HG03108 (cell line): ENCODE measurements at regions not wholly inside any gene's neighbourhood (a gene's known extent, or its start where the extent isn't known, plus 50 kb on each side); places are given as distances from the start of the nearest gene placed in this dataset.
"Not testable (repeated sequence)": the region's sequence is repeated elsewhere in the genome, so short reads cannot be mapped to it uniquely, and the experiment has no call there.

Experiments used
- ATAC-seq: cut with Tn5 transposase; IDR thresholded peaks from one replicate; pipeline ENCODE4 v1.9.1; 2021; ENCODE audit warnings: moderate library complexity; ENCODE audit not compliant: unreplicated experiment

DNA sequence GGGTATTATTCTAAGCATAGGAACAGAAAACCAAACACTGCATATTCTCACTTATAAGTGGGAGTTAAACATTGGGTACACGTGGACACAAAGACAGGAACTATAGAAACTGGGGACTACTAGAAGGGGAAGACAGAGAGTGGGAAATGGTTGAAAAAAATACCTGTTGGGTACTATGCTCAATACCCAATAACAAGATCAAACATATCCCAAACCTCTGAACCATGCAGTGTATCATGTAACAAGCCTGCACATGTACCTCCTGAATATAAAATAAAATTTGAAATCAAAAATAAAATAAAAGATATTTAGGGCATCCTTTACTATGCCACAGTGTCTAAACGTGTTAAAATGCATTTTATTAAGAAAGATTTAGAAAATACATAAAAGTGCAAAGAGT is 221.0 kb upstream of the TFPI start:
- ATAC-seq, result no peak

GRCh38 chr2:187775651-187776050 is 221.4 kb upstream of the TFPI start:
- ATAC-seq, result no peak

DNA sequence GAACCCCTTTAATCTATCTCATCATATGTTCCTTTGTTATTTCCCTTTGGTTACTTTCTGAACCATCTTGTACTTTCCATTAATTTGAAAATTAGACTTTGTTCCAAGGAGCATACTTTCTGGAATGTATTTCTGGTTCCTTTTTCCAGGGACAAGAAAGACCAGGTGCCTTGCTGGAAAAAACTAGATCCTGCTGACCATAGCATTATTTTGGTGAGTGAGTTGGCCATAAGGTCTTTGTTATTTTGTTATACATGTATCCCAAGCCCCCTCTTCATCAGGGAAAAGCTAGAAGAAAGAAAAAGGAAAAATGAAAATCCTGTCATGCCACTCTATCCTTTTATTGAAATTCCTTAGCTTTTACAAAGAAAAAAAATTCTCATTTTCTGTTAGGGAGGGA is 228.1 kb upstream of the TFPI start:
- ATAC-seq, result no peak

DNA sequence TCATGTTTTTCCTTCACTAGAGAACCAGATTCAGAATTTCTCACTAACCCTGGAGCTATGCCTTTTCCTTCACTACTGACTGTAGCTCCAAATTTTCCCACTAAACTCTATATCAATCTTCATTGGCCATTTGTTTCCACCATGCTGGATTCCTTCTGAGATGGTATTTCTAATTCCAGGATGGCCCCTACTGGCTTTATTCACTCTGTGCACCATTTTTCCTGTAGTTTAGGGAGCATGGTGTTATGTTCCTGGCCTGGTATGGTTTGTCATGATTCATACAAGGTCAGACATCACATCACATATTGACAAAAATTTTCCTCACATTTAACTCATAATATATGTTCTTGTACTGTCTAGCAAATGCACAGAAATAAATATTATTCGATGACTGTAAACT is 229.2 kb upstream of the TFPI start:
- no peak for ATAC-seq

DNA sequence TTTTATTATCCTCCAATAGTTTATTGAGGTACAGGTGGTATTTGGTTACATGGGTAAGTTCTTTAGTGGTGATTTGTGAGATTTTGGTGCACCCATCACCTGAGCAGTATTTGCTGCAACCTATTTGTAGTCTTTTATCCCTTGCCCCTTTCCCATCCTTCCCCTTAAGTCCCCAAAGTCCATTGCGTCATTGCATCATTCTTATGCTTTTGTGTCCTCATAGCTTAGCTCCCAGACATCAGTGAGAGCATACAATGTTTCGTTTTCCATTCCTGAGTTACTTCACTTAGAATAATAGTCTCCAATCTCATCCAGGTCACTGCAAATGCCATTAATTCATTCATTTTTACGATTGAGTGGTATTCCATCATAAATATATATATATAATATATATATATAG is 229.9 kb upstream of the TFPI start:
- not testable (repeated sequence) for ATAC-seq

DNA sequence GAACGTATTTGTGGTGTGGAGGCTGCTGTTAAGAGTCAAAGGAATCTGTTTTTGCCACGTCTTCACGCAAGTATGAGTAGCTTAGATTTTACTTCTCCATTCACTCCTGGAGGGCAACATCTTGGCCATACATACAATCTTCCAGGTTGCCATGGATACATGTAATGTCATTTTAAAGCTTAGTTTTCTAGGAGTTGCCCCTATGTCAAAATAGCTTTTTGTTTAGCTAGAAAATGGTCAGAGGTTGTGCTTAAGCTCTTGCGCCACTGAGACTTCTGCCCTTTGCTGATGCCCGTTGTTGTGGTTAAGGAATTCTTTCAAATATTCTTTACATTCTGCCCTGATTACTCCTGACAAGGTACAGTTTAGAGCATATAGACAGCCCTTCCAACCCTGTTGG is 245.4 kb upstream of the TFPI start:
- no peak for ATAC-seq

DNA sequence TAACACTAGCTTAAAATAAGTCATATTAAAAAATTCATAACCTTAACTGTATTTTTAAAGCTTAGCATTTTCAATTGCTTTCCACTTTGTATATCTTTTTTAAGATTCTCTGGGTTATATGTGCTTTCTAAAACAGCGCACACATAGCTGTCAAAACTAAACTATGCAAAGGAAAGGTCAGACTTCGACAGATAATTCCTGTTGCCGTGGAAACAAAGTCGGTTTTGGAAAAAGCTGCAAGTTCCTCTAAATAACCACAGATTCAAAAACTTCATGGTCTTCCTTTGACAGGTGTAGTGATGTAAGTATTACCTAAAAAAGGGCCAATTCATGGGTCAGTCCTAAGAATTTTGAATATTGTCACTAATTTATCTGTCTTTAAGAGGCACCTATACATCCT is 249.6 kb upstream of the TFPI start:
- ATAC-seq, result no peak

GRCh38 chr2:187815113-187815512 is 260.9 kb upstream of the TFPI start:
- ATAC-seq, result no peak

DNA sequence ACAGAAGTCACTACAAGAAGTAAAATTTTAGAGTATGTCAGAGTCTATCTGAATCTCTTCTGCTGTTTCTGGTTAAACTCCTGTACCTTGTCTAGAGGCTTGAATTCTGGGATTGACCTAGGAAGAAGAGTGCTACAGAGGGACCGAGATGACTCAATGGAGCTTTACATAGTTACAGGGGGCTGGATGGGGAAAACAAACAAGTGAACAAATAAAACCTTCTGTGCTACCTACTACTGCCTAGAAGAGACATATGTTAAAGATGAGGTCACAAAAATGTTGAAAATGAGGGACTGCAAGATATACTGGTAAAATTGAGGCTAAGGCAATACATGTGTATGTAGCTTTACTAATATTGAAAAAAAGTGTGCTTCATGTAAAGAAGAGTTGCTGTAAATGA is 265.4 kb upstream of the TFPI start:
- no peak for ATAC-seq

DNA sequence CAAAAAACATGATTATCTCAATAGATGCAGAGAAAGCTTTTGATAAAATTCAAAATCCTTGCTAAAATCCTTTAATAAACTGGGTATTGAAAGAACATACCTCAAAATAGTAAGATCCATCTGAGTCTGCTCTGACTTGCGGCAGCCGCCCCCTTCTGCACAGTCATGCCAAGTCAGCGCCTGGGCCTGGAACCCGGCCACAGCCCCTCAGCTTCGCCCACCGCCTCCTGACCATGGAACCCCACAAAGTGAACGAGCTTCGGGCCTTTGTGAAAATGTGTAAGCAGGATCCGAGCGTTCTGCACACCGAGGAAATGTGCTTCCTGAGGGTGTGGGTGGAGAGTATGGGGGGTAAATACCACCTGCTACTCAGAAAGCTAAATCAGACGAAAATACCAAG is 270.9 kb upstream of the TFPI start:
- ATAC-seq, result no peak

DNA sequence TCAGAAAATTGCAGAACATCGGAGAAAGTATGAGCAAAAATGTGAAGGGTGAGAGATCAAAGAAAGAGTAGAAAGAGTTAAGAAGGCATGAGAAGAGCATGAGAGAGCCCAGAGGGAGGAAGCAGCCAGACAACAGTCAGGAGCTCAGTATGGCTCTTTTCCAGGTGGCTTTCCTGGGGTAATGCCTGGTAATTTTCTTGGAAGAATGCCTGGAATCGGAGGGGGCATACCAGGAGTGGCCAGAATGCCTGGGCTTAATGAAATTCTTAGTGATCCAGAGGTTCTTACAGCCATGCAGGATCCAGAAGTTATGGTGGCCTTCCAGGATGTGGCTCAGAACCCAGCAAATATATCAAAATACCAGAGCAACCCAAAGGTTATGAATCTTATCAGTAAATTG is 271.8 kb upstream of the TFPI start:
- ATAC-seq, result no peak

DNA sequence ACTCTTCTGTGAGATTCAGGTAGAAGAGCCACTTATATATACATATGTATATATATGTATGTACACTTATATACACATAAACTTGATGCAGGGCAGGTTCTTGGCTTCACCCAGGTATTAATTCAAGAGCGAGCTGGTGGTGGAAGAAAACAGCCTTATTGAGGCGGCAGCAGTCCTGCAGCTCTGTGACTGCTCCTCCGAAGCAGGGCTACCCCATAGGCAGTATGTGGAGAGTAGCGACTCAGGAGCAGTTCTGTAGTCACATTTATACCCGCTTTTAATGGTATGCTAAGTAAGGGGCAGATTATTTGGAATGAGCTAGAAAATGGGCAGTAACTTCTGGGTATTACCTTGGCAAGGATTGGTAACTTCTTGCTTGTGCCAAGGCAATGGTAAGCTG is 280.6 kb upstream of the TFPI start:
- ATAC-seq, result no peak

GRCh38 chr2:187838690-187839089 is 284.5 kb upstream of the TFPI start:
- no peak for ATAC-seq

GRCh38 chr2:187842315-187842714 is 288.1 kb upstream of the TFPI start:
- ATAC-seq, result no peak

DNA sequence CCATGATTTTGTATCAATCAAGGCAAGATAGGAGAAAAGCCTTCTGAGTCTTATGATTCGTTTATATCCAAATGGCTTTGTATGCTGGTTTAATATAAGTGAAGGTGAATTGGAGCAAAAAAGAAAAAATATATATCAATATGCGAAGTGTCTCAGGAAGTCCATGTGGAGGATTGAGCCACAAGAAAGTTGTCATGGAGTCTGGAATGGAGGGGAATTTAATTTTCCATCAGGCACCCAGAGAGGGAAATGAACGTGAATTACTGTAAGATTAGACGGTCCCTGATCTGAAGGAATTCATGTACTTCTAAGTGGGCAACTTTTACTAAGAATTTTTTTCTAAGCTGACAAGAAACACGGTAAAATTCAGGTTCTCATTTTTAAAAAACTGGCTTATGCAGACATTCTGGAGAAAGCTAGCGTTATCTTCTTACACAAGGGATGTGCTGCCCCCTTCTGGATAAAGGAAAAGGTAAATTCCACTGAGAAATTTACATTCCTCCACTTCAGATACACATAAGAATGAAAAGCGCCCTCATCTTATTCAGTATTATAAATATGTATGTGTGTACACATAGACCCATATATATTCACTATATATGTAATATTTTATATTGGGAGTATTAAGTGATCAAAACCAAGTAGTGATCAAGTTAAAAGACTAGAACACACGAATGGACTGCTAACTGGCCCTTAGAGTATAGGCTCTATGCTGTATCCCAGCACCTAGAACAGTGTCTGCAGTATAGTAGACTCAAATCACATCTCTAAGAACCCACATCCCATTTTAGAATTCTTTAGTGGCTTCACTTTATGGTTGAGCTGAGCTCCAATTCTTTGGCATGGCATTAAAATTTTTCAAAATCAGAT is 289.0 kb upstream of the TFPI start:
- no peak for ATAC-seq

GRCh38 chr2:187847245-187848208 is 293.3 kb upstream of the TFPI start:
- ATAC-seq, result no peak

DNA sequence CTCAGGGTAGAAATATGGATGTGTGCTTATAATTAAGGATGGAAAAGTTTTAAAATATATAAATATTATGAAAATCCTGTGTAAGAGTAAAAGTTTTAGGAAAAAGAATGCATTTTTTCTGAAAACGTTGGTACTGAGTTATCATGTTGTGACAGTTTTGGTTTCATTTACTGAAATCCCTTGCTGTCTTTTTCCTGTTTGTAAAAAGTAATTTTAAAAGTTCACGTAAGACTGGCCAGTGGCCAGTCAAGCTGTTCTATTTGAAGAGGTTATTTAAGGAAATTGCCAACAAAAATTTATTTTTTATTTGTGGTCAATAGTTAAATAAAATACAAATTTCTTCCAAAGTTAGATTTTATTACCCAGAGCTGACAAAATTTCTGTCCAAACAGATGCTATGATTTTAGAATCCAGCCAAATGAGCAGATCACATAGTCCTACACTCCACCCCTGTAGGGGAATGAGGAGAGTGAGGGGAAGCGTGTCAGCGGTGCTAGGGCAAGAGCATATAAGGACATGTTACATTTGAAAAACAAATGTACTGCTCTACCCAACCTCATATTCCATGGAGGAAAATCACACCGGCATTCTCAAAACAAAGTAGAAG is 297.8 kb upstream of the TFPI start:
- no peak for ATAC-seq

GRCh38 chr2:187853381-187853791 is 299.2 kb upstream of the TFPI start:
- ATAC-seq, result no peak

DNA sequence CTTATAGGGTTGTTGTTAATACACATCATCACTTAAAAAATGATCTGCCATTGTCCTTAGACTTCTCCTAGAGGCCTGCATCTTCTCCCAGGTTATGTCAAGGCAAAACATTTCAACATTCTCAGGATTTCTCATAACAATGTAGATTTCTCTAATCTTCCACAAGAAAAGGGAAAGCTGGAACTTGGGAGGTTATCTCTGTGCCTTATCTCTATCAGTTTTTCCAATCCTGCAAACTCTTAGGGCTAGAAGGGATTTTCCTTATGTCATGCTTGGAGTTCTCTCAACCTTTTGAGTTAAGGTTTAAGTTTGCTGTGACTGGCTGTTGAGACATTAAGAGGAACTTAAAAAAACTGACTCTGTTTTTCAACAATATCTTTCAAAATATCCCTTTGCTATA is 300.6 kb upstream of the TFPI start:
- no peak for ATAC-seq

GRCh38 chr2:187855689-187856088 is 301.5 kb upstream of the TFPI start:
- ATAC-seq, result no peak

GRCh38 chr2:187857826-187858225 is 303.6 kb upstream of the TFPI start:
- ATAC-seq, result no peak

- ATAC-seq, result no peak
These were observed 308.5 kb upstream of the TFPI start for GRCh38 chr2:187862715-187863114.
